ENCODE measurements at regions not wholly inside any gene's neighbourhood (a gene's known extent, or its start where the extent isn't known, plus 50 kb on each side); places are given as distances from the start of the nearest gene placed in this dataset.
A peak's percentile ranks its signal among the peaks of the same experiment; 100 is the strongest.

- DNase-seq: no peak
- Mint-ChIP-seq H3K4me3 (no peak overlapping the region), H3K27ac (no peak overlapping the region), H3K4me1 (ENCODE audit: low read depth) (no peaks in the 10 kb centered on the region), H3K9me3 (peaks cover 21% of the 10 kb centered on the region), H3K27me3 (ENCODE audit: insufficient read depth) (no peaks in the 10 kb centered on the region; the same call in 1 of the 2 replicates), H3K36me3 (ENCODE audit: low read depth) (0 out of 2 replicates have a peak, but pooled peaks cover 6% of the 10 kb centered on the region)
- no peak for TF ChIP-seq CTCF (IDR thresholded peaks at IDR 0.05)
Observed at GRCh38 chr13:68347220-68347619, 1117.1 kb upstream of the PCDH9 start.

- H3K4me3 Mint-ChIP-seq: no peak overlapping the region
- no peak for DNase-seq
Observed at GRCh38 chr13:68345963-68346531, 1115.9 kb upstream of the PCDH9 start.

GRCh38 chr13:68323124-68323523, 1093.0 kb upstream of the PCDH9 start:
- Mint-ChIP-seq H3K36me3 (ENCODE audit: low read depth) (0 out of 2 replicates have a peak, but pooled peaks cover 6% of the 10 kb centered on the region), H3K9me3 (peaks cover 58% of the 10 kb centered on the region), H3K4me1 (ENCODE audit: low read depth) (no peaks in the 10 kb centered on the region), H3K27me3 (ENCODE audit: insufficient read depth) (no peaks in the 10 kb centered on the region), H3K27ac (no peak overlapping the region), H3K4me3 (no peak overlapping the region)
- TF ChIP-seq CTCF (IDR thresholded peaks at IDR 0.05): no peak
- DNase-seq: no peak

More at GRCh38 chr13:68345963-68346531, 1115.9 kb upstream of the PCDH9 start:
- Mint-ChIP-seq H3K9me3 (peaks cover 28% of the 10 kb centered on the region), H3K27ac (no peak overlapping the region), H3K36me3 (ENCODE audit: low read depth) (0 out of 2 replicates have a peak, but pooled peaks cover 6% of the 10 kb centered on the region), H3K4me1 (ENCODE audit: low read depth) (no peaks in the 10 kb centered on the region), H3K27me3 (ENCODE audit: insufficient read depth) (no peaks in the 10 kb centered on the region; the same call in 1 of the 2 replicates)
- TF ChIP-seq CTCF (IDR thresholded peaks at IDR 0.05): no peak

- Mint-ChIP-seq H3K4me1 (ENCODE audit: low read depth) (no peaks in the 10 kb centered on the region), H3K27ac (no peak overlapping the region), H3K36me3 (ENCODE audit: low read depth) (0 out of 2 replicates have a peak, but pooled peaks cover 6% of the 10 kb centered on the region), H3K4me3 (no peak overlapping the region), H3K9me3 (peaks cover 66% of the 10 kb centered on the region), H3K27me3 (ENCODE audit: insufficient read depth) (no peaks in the 10 kb centered on the region)
- DNase-seq: no peak
- no peak for TF ChIP-seq CTCF (IDR thresholded peaks at IDR 0.05)
Observed at GRCh38 chr13:68319384-68319783, 1089.2 kb upstream of the PCDH9 start.

GRCh38 chr13:68304286-68304893, 1074.3 kb upstream of the PCDH9 start:
- Mint-ChIP-seq H3K27ac (no peak overlapping the region), H3K36me3 (ENCODE audit: low read depth) (no peaks in the 10 kb centered on the region), H3K4me3 (no peak overlapping the region), H3K4me1 (ENCODE audit: low read depth) (no peaks in the 10 kb centered on the region), H3K27me3 (ENCODE audit: insufficient read depth) (no peaks in the 10 kb centered on the region), H3K9me3 (peaks cover 23% of the 10 kb centered on the region)
- no peak for DNase-seq
- TF ChIP-seq CTCF (IDR thresholded peaks at IDR 0.05): peak; percentile 69
